Ascending aorta (tissue), 2 donors: ENCODE measurements at regions not wholly inside any gene's neighbourhood (a gene's known extent, or its start where the extent isn't known, plus 50 kb on each side); places are given as distances from the start of the nearest gene placed in this dataset.

ENCODE experiments used
- DNase-seq, 2 donors: peaks; one replicate each; pipeline ENCODE4 v3.0.0-alpha.2; 2019; ENCODE audit warnings: low spot score in 2 of 2
- H3K27ac ChIP-seq, 2 donors: fragments of 200-600 bp; sonication (generic); one replicate each; pipeline ENCODE4 v1.5.1; 2016 to 2017; ENCODE audit warnings: mild to moderate bottlenecking in 1 of 2
- H3K27me3 ChIP-seq: fragments of 200-600 bp; sonication (generic); one replicate; pipeline ENCODE4 v1.5.1; 2017
- H3K36me3 ChIP-seq, 2 donors: fragments of 200-600 bp; sonication (generic); one replicate each; pipeline ENCODE4 v1.5.1; 2016
- H3K4me1 ChIP-seq, 2 donors: fragments of 200-600 bp; sonication (generic); one replicate each; pipeline ENCODE4 v1.5.1; 2016 to 2017; ENCODE audit warnings: mild to moderate bottlenecking in 1 of 2
- H3K4me3 ChIP-seq, 2 donors: fragments of 200-600 bp; sonication (generic); one replicate each; pipeline ENCODE4 v1.5.1; 2016 to 2017; ENCODE audit warnings: mild to moderate bottlenecking in 1 of 2
- H3K9me3 ChIP-seq, 2 donors: fragments of 200-600 bp; sonication (generic); one replicate each; pipeline ENCODE4 v1.5.1; 2016
- intact Hi-C: fragments of 100-400 bp; cut with DNase I; formaldehyde crosslinking; loops from one replicate; pipeline ENCODE4 v1.15.1; 2023
- TF ChIP-seq, protein P1 (sequence below), 3 experiments: fragments of 200-600 bp in 2 of 3; fragments of 450-650 bp in 1 of 3; sonication (generic) in 2 of 3; IDR thresholded peaks; one replicate each; pipeline ENCODE4 v1.5.1; 2016 to 2019; ENCODE audit warnings: antibody characterized with exemption in 3 of 3, mild to moderate bottlenecking in 1 of 3, moderate library complexity in 1 of 3

DNA sequence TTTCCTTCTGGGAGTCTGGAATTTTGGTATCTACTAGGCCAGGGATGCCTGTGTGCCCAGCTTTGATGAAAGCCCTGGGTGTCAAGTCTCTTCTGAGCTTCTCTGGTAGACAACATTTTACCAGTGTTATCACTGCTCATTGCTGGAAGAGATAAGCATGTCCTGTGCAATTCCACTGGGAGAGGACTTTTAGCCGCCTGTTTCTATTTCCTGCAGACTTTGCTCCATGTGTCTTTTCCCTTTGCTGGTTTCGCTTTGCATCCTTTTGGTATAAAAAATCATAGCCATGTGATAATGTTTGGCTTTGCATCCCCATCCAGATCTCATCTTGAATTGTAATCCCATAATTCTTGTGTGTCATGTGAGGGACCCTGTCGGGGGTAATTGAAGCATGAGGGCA lies 163.2 kb downstream of the SLC28A3 start:
- Histone ChIP-seq H3K27ac (no peak overlapping the region), H3K36me3 (no peaks in the 10 kb centered on the region), H3K4me3 (no peak overlapping the region), H3K4me1 (peaks cover 0 to 3% of the 10 kb centered on the region in 2 donors), H3K9me3 (no peaks in the 10 kb centered on the region), H3K27me3 (no peaks in the 10 kb centered on the region)
- DNase-seq, result no peak
- intact Hi-C loops, result no loop called here
- TF ChIP-seq, protein P1, sequence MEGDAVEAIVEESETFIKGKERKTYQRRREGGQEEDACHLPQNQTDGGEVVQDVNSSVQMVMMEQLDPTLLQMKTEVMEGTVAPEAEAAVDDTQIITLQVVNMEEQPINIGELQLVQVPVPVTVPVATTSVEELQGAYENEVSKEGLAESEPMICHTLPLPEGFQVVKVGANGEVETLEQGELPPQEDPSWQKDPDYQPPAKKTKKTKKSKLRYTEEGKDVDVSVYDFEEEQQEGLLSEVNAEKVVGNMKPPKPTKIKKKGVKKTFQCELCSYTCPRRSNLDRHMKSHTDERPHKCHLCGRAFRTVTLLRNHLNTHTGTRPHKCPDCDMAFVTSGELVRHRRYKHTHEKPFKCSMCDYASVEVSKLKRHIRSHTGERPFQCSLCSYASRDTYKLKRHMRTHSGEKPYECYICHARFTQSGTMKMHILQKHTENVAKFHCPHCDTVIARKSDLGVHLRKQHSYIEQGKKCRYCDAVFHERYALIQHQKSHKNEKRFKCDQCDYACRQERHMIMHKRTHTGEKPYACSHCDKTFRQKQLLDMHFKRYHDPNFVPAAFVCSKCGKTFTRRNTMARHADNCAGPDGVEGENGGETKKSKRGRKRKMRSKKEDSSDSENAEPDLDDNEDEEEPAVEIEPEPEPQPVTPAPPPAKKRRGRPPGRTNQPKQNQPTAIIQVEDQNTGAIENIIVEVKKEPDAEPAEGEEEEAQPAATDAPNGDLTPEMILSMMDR (IDR thresholded peaks at IDR 0.05), result no peak

DNA sequence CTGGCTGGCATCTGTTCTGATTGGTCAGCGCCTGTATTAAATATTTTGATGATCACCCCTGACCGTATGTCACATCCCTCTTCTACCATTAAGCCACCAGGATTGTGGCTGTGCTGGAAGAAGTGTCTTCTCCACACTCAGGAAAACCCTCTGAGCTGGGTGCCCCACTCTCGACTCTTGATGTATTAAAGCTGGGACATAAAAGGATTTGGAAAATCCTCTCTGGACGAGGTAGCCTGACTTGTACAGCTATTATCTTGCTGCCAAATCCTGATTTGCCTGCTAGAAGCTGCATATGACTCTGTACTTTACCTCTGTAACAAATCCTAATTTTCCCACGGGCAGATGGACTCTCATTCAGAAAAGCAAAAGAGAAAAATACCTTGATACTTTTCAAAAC lies 161.0 kb downstream of the SLC28A3 start:
- H3K9me3 ChIP-seq, result no peaks in the 10 kb centered on the region
- H3K27ac ChIP-seq, result no peak overlapping the region
- no peaks in the 10 kb centered on the region for H3K27me3 ChIP-seq
- H3K4me1 ChIP-seq, result peaks cover 0 to 3% of the 10 kb centered on the region in 2 donors
- intact Hi-C loops, result no loop called here
- no peaks in the 10 kb centered on the region for H3K36me3 ChIP-seq
- no peak overlapping the region for H3K4me3 ChIP-seq
- DNase-seq, result no peak
- TF ChIP-seq, protein P1 (IDR thresholded peaks at IDR 0.05), result no peak

DNA sequence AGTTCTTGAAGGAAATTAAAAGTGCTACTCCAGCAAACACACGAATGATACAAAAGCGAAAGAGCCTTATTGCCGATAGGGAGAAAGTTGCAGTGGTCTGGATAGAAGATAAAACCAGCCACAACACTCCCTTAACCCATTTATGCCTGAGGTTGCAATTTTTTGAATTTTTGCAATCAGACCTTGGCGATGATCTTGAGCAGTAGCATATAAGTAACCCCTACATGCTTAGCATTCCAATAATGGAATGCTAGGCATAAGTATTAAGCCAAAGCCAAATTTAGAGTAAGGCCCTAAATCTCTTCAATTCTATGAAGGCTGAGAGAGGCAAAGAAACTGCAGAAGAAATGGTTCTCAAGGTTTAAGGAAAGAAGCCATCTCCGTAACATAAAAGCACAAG lies 153.5 kb downstream of the SLC28A3 start:
- Histone ChIP-seq H3K36me3 (no peaks in the 10 kb centered on the region), H3K9me3 (no peaks in the 10 kb centered on the region), H3K27me3 (no peaks in the 10 kb centered on the region), H3K4me3 (no peak overlapping the region), H3K27ac (no peak overlapping the region), H3K4me1 (peaks cover 0 to under 1% of the 10 kb centered on the region in 2 donors)
- no peak for DNase-seq
- intact Hi-C loops, result no loop called here
- TF ChIP-seq, protein P1 (IDR thresholded peaks at IDR 0.05), result no peak

DNA sequence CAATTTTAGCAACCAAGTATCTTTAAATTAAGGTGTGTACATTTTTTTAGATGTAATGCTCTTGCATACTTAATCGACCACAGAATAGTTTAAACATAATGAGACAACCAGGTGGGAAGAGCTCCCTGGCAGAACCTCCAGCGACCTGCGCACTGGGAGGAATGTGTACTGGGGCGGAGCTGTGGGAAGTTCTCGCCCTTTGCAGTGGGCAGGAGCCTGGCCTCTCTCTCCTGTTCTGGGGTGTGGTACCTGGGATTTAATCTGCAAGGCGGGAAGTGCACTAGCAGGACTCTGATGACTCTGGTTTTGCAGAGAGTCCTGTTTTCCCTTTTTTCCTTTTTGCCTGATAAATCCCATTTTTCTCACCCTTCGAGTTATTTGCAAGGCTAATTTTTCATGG lies 150.7 kb downstream of the SLC28A3 start:
- no peak overlapping the region for H3K27ac ChIP-seq
- no peak overlapping the region for H3K4me3 ChIP-seq
- TF ChIP-seq, protein P1 (IDR thresholded peaks at IDR 0.05), result no peak
- no peaks in the 10 kb centered on the region for H3K36me3 ChIP-seq
- H3K4me1 ChIP-seq, result no peaks in the 10 kb centered on the region
- no peaks in the 10 kb centered on the region for H3K27me3 ChIP-seq
- no peak for DNase-seq
- H3K9me3 ChIP-seq, result no peaks in the 10 kb centered on the region
- intact Hi-C loops, result no loop called here

DNA sequence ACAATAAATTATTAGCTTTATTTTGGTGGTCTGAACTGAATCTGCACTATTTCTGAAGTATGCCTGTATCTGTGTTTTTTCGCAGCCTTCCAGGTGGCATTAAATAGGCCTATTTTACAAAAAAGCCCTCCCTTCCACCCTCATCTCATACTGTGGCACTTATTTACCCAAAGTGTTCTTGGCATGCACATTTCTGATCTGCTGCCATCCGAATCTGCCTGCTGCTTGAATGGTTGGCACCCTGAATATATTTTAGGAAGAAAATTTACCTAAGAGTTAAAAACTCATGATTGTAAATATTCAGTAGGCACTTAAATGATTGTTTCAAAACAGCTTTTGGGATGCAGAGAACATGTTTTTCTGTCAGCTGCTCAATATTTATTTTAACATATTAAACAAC lies 150.1 kb downstream of the SLC28A3 start:
- no peaks in the 10 kb centered on the region for H3K9me3 ChIP-seq
- no peak for DNase-seq
- intact Hi-C loops, result no loop called here
- H3K27ac ChIP-seq, result no peak overlapping the region
- H3K4me3 ChIP-seq, result no peak overlapping the region
- TF ChIP-seq, protein P1 (IDR thresholded peaks at IDR 0.05), result no peak
- H3K4me1 ChIP-seq, result no peaks in the 10 kb centered on the region
- H3K27me3 ChIP-seq, result no peaks in the 10 kb centered on the region
- no peaks in the 10 kb centered on the region for H3K36me3 ChIP-seq

DNA sequence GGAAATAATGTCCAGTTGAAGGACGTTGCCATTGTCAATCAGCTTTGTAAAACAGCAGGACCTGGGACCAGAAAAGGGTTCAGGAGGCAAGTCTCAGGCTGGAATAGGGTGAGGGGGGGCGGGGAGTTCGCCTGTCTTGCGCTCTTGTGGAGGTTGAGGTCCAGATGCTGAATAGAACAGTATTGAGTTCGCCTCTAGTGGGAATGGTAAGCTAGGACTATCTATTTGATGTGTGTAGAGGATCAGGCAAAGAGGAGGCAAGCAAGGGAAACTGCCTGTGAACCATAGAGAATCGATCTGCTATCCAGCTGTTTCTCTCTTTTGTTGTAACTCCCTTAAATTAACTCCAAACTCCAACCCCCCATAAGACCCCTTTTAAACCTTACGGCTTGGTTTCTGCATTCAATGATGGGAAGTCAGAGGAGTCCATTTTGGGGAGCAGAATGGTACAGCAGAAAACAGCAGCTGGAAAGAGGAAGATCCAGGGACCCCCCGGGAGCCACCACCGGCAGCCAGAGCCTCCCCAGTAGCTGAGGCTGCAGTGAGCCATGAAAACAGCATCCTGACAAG lies 133.7 kb downstream of the SLC28A3 start:
- Histone ChIP-seq H3K9me3 (no peaks in the 10 kb centered on the region), H3K36me3 (no peaks in the 10 kb centered on the region), H3K27me3 (no peaks in the 10 kb centered on the region), H3K4me1 (no peaks in the 10 kb centered on the region), H3K27ac (no peak overlapping the region), H3K4me3 (no peak overlapping the region)
- TF ChIP-seq, protein P1 (IDR thresholded peaks at IDR 0.05), result no peak
- intact Hi-C loops, result no loop called here
- DNase-seq, result no peak
